Nucleus accumbens (tissue), 56 donors: ENCODE measurements at regions not wholly inside any gene's neighbourhood (a gene's known extent, or its start where the extent isn't known, plus 50 kb on each side); places are given as distances from the start of the nearest gene placed in this dataset.
"Not testable (repeated sequence)": the region's sequence is repeated elsewhere in the genome, so short reads cannot be mapped to it uniquely, and the experiment has no call there.

ENCODE experiments used
- DNase-seq, 56 donors: peaks; one replicate each; lab custom pipeline; 2025; lab: John Stamatoyannopoulos, UW

GRCh38 chr4:124055896-124056295, 656.6 kb downstream of the ANKRD50 start:
- no peak for DNase-seq

GRCh38 chr4:124060261-124060918, 652.1 kb downstream of the ANKRD50 start:
- peak in 5 of 56 donors; percentile 0 to 11 (median 1) for DNase-seq

- DNase-seq: no peak
These were observed 651.1 kb downstream of the ANKRD50 start for GRCh38 chr4:124061413-124061812.

- DNase-seq: no peak
These were observed 647.1 kb downstream of the ANKRD50 start for GRCh38 chr4:124065422-124065821.

GRCh38 chr4:124065936-124066335, 646.6 kb downstream of the ANKRD50 start:
- no peak for DNase-seq

GRCh38 chr4:124066595-124066994, 645.9 kb downstream of the ANKRD50 start:
- DNase-seq: no peak

GRCh38 chr4:124067046-124067445, 645.5 kb downstream of the ANKRD50 start:
- no peak for DNase-seq

GRCh38 chr4:124070688-124071484, 641.6 kb downstream of the ANKRD50 start:
- DNase-seq: no peak

- DNase-seq: not testable (repeated sequence)
These were observed 637.3 kb downstream of the ANKRD50 start for GRCh38 chr4:124075276-124075675.

GRCh38 chr4:124079174-124079780, 633.3 kb downstream of the ANKRD50 start:
- DNase-seq: no peak

- DNase-seq: no peak
These were observed 628.8 kb downstream of the ANKRD50 start for GRCh38 chr4:124083711-124084110.

GRCh38 chr4:124085561-124086180, 626.9 kb downstream of the ANKRD50 start:
- DNase-seq: no peak

GRCh38 chr4:124090021-124090420, 622.5 kb downstream of the ANKRD50 start:
- no peak for DNase-seq

GRCh38 chr4:124092101-124092500, 620.4 kb downstream of the ANKRD50 start:
- no peak for DNase-seq

GRCh38 chr4:124092541-124092984, 620.0 kb downstream of the ANKRD50 start:
- no peak for DNase-seq

- DNase-seq: no peak
These were observed 616.9 kb downstream of the ANKRD50 start for GRCh38 chr4:124095621-124096020.

GRCh38 chr4:124096290-124096689, 616.2 kb downstream of the ANKRD50 start:
- DNase-seq: no peak

GRCh38 chr4:124097447-124097846, 615.1 kb downstream of the ANKRD50 start:
- DNase-seq: no peak

GRCh38 chr4:124104101-124104500, 608.4 kb downstream of the ANKRD50 start:
- DNase-seq: no peak

- no peak for DNase-seq
These were observed 607.9 kb downstream of the ANKRD50 start for GRCh38 chr4:124104628-124105027.

- no peak for DNase-seq
These were observed 607.3 kb downstream of the ANKRD50 start for GRCh38 chr4:124105212-124105611.
